Mesothelial cell of epicardium (in vitro differentiated cells): ENCODE measurements at regions not wholly inside any gene's neighbourhood (a gene's known extent, or its start where the extent isn't known, plus 50 kb on each side); places are given as distances from the start of the nearest gene placed in this dataset.

ENCODE experiments used
- DNase-seq, 2 experiments: peaks; one replicate each; pipeline ENCODE4 v3.0.0; 2021; ENCODE audit warnings: low spot score in 2 of 2; ENCODE audit not compliant: unreplicated experiment in 2 of 2
- H3K27ac Mint-ChIP-seq: 2 replicates; pipeline ENCODE4 v1.8.0; 2021; ENCODE audit warnings: mixed read lengths
- H3K27me3 Mint-ChIP-seq: 2 replicates; pipeline ENCODE4 v1.8.0; 2021; ENCODE audit warnings: low read depth, mixed read lengths
- H3K36me3 Mint-ChIP-seq: 2 replicates; pipeline ENCODE4 v1.8.0; 2021; ENCODE audit warnings: mixed read lengths
- H3K4me1 Mint-ChIP-seq: 2 replicates; pipeline ENCODE4 v1.8.0; 2021; ENCODE audit warnings: mixed read lengths
- H3K4me3 Mint-ChIP-seq: 2 replicates; pipeline ENCODE4 v1.8.0; 2021; ENCODE audit warnings: mild to moderate bottlenecking, moderate library complexity, mixed read lengths
- H3K9me3 Mint-ChIP-seq: 2 replicates; pipeline ENCODE4 v1.8.0; 2021; ENCODE audit warnings: mixed read lengths
- TF ChIP-seq, protein P1 (sequence below): fragments of 200-600 bp; sonication (generic); IDR thresholded peaks from one replicate; pipeline ENCODE4 v1.5.0; 2021; ENCODE audit warnings: antibody characterized with exemption; ENCODE audit not compliant: unreplicated experiment

- H3K4me3 Mint-ChIP-seq: no peak overlapping the region
- H3K4me1 Mint-ChIP-seq: no peaks in the 10 kb centered on the region
- TF ChIP-seq, protein P1, sequence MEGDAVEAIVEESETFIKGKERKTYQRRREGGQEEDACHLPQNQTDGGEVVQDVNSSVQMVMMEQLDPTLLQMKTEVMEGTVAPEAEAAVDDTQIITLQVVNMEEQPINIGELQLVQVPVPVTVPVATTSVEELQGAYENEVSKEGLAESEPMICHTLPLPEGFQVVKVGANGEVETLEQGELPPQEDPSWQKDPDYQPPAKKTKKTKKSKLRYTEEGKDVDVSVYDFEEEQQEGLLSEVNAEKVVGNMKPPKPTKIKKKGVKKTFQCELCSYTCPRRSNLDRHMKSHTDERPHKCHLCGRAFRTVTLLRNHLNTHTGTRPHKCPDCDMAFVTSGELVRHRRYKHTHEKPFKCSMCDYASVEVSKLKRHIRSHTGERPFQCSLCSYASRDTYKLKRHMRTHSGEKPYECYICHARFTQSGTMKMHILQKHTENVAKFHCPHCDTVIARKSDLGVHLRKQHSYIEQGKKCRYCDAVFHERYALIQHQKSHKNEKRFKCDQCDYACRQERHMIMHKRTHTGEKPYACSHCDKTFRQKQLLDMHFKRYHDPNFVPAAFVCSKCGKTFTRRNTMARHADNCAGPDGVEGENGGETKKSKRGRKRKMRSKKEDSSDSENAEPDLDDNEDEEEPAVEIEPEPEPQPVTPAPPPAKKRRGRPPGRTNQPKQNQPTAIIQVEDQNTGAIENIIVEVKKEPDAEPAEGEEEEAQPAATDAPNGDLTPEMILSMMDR: no peak
- H3K36me3 Mint-ChIP-seq: no peaks in the 10 kb centered on the region
- H3K27ac Mint-ChIP-seq: no peak overlapping the region
- no peak for DNase-seq
- no peaks in the 10 kb centered on the region for H3K27me3 Mint-ChIP-seq
- peaks cover 9% of the 10 kb centered on the region for H3K9me3 Mint-ChIP-seq
Observed at GRCh38 chr1:164473544-164473943, 85.4 kb upstream of the PBX1 start.

GRCh38 chr1:164475834-164476233, 83.2 kb upstream of the PBX1 start:
- Mint-ChIP-seq H3K27ac (no peak overlapping the region), H3K4me1 (peaks cover 2% of the 10 kb centered on the region), H3K9me3 (peaks cover 5% of the 10 kb centered on the region), H3K27me3 (no peaks in the 10 kb centered on the region), H3K4me3 (no peak overlapping the region), H3K36me3 (no peaks in the 10 kb centered on the region)
- TF ChIP-seq, protein P1: no peak
- DNase-seq: no peak

GRCh38 chr1:164477343-164477742, 81.6 kb upstream of the PBX1 start:
- Mint-ChIP-seq H3K27me3 (no peaks in the 10 kb centered on the region), H3K9me3 (peaks cover 5% of the 10 kb centered on the region), H3K4me1 (peaks cover 2% of the 10 kb centered on the region), H3K4me3 (no peak overlapping the region), H3K27ac (no peak overlapping the region), H3K36me3 (no peaks in the 10 kb centered on the region)
- no peak for DNase-seq
- TF ChIP-seq, protein P1: no peak

DNA sequence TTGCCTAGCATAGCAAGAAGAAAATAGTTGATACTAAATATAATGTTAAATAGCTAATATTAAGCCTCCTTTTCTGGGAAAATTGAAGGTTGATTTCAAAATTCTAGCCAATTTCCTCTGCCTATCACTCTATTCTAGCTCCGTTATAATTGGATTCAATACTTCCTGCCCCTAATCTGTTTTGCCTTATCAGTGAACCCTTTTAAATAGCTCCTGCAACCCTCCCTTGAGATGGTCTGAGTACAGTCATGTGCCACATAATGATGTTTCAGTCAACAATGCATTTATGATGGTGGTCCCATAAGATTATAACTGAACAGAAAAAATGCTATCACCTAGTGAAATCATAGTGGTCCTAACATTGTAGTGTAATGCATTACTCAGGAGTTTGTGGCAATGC, 79.7 kb upstream of the PBX1 start:
- Mint-ChIP-seq H3K9me3 (peaks cover 5% of the 10 kb centered on the region), H3K27ac (no peak overlapping the region), H3K27me3 (no peaks in the 10 kb centered on the region), H3K4me1 (peaks cover 2% of the 10 kb centered on the region), H3K4me3 (no peak overlapping the region), H3K36me3 (no peaks in the 10 kb centered on the region)
- TF ChIP-seq, protein P1: no peak
- no peak for DNase-seq

- H3K4me3 Mint-ChIP-seq: no peak overlapping the region
- no peaks in the 10 kb centered on the region for H3K36me3 Mint-ChIP-seq
- peaks cover 2% of the 10 kb centered on the region for H3K4me1 Mint-ChIP-seq
- H3K27ac Mint-ChIP-seq: no peak overlapping the region
- TF ChIP-seq, protein P1: no peak
- DNase-seq: no peak
- H3K27me3 Mint-ChIP-seq: no peaks in the 10 kb centered on the region
- no peaks in the 10 kb centered on the region for H3K9me3 Mint-ChIP-seq
Observed at GRCh38 chr1:164480285-164480907, 78.6 kb upstream of the PBX1 start.

DNA sequence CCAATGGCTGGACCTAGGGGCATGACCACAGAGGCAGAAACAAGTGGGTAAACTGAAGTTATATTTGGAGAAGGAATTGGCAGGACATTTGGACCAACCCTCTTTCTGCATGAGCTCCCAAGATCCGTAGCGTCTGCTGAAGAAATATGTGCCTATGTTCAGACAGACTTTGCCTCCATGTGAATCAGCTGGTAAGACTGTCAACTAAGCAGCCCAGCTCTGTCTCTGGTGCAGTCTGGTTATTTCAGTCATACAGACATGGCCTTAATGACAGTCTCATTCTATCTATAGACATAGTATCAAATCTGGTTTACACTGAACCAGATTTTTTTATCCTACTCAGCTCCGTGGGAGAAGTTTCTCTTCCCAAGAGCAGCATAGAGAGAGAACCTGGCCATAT, 63.1 kb upstream of the PBX1 start:
- DNase-seq: no peak
- H3K36me3 Mint-ChIP-seq: no peaks in the 10 kb centered on the region
- peaks cover 9% of the 10 kb centered on the region for H3K9me3 Mint-ChIP-seq
- H3K4me3 Mint-ChIP-seq: no peak overlapping the region
- H3K27ac Mint-ChIP-seq: no peak overlapping the region
- TF ChIP-seq, protein P1: no peak
- no peaks in the 10 kb centered on the region for H3K27me3 Mint-ChIP-seq
- no peaks in the 10 kb centered on the region for H3K4me1 Mint-ChIP-seq
